Progenitor cell of endocrine pancreas (in vitro differentiated cells): ENCODE measurements at regions not wholly inside any gene's neighbourhood (a gene's known extent, or its start where the extent isn't known, plus 50 kb on each side); places are given as distances from the start of the nearest gene placed in this dataset.

Experiments used
- DNase-seq: peaks from one replicate; pipeline ENCODE4 v3.0.0; 2021; ENCODE audit warnings: low spot score; ENCODE audit not compliant: unreplicated experiment
- H3K27ac Mint-ChIP-seq: 2 replicates; pipeline ENCODE4 v1.8.0; 2021; ENCODE audit warnings: mild to moderate bottlenecking, moderate library complexity, mixed read lengths
- H3K27me3 Mint-ChIP-seq: 2 replicates; pipeline ENCODE4 v1.8.0; 2021; ENCODE audit warnings: mixed read lengths
- H3K36me3 Mint-ChIP-seq: 2 replicates; pipeline ENCODE4 v1.8.0; 2022; ENCODE audit warnings: mixed read lengths; ENCODE audit not compliant: insufficient read depth
- H3K4me1 Mint-ChIP-seq: 2 replicates; pipeline ENCODE4 v1.8.0; 2021; ENCODE audit warnings: low read depth, mixed read lengths
- H3K4me3 Mint-ChIP-seq: 2 replicates; pipeline ENCODE4 v1.8.0; 2021; ENCODE audit warnings: low read depth, mild to moderate bottlenecking, moderate library complexity, mixed read lengths
- H3K9me3 Mint-ChIP-seq: 2 replicates; pipeline ENCODE4 v1.8.0; 2021; ENCODE audit warnings: low read depth, mixed read lengths
- TF ChIP-seq, protein P1 (sequence below): fragments of 200-600 bp; sonication (generic); IDR thresholded peaks from one replicate; pipeline ENCODE4 v1.5.0; 2021; ENCODE audit warnings: antibody characterized with exemption, mild to moderate bottlenecking; ENCODE audit not compliant: unreplicated experiment

GRCh38 chr12:114226241-114226928, 179.6 kb downstream of the TBX5 start:
- peaks cover 36% of the 10 kb centered on the region for H3K27me3 Mint-ChIP-seq
- DNase-seq: no peak

GRCh38 chr12:114221957-114222630, 183.8 kb downstream of the TBX5 start:
- Mint-ChIP-seq H3K27me3 (peaks cover 36% of the 10 kb centered on the region), H3K27ac (no peak overlapping the region), H3K4me3 (no peak overlapping the region)

More at GRCh38 chr12:114226241-114226928, 179.6 kb downstream of the TBX5 start:
- Mint-ChIP-seq H3K27ac (no peak overlapping the region), H3K9me3 (no peaks in the 10 kb centered on the region), H3K36me3 (no peaks in the 10 kb centered on the region), H3K4me3 (no peak overlapping the region), H3K4me1 (peaks cover 10% of the 10 kb centered on the region)
- TF ChIP-seq, protein P1, sequence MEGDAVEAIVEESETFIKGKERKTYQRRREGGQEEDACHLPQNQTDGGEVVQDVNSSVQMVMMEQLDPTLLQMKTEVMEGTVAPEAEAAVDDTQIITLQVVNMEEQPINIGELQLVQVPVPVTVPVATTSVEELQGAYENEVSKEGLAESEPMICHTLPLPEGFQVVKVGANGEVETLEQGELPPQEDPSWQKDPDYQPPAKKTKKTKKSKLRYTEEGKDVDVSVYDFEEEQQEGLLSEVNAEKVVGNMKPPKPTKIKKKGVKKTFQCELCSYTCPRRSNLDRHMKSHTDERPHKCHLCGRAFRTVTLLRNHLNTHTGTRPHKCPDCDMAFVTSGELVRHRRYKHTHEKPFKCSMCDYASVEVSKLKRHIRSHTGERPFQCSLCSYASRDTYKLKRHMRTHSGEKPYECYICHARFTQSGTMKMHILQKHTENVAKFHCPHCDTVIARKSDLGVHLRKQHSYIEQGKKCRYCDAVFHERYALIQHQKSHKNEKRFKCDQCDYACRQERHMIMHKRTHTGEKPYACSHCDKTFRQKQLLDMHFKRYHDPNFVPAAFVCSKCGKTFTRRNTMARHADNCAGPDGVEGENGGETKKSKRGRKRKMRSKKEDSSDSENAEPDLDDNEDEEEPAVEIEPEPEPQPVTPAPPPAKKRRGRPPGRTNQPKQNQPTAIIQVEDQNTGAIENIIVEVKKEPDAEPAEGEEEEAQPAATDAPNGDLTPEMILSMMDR: no peak

GRCh38 chr12:114221136-114221833, 184.7 kb downstream of the TBX5 start:
- Mint-ChIP-seq H3K36me3 (no peaks in the 10 kb centered on the region), H3K4me1 (peaks cover 7% of the 10 kb centered on the region), H3K27ac (no peak overlapping the region), H3K9me3 (peaks cover 3% of the 10 kb centered on the region), H3K27me3 (peaks cover 38% of the 10 kb centered on the region), H3K4me3 (no peak overlapping the region)
- TF ChIP-seq, protein P1: no peak
- DNase-seq: no peak

More at GRCh38 chr12:114221957-114222630, 183.8 kb downstream of the TBX5 start:
- TF ChIP-seq, protein P1: no peak
- Mint-ChIP-seq H3K4me1 (peaks cover 7% of the 10 kb centered on the region), H3K9me3 (peaks cover 3% of the 10 kb centered on the region), H3K36me3 (no peaks in the 10 kb centered on the region)
- DNase-seq: no peak

DNA sequence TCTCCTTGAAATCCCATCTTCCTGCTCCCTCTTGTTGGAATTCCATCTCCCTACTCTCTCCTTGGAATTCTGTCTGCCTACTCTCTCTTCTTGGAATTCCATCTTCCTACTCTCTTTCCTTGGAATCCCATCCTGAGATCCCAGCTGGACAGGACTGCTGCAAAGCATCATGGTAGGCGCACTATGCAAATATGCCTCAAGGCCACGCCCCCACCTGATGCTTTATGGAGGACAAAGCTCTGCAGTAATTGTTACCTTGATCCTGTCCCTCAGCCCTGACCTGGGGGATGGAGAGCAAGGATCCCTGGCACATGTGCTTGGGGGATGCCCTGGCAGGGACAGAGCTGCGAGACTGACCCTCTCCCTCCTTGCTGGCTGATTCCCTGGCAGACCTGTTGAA, 185.6 kb downstream of the TBX5 start:
- Mint-ChIP-seq H3K27me3 (peaks cover 36% of the 10 kb centered on the region), H3K9me3 (peaks cover 3% of the 10 kb centered on the region), H3K27ac (no peak overlapping the region), H3K36me3 (no peaks in the 10 kb centered on the region), H3K4me1 (peaks cover 7% of the 10 kb centered on the region), H3K4me3 (no peak overlapping the region)
- DNase-seq: no peak
- TF ChIP-seq, protein P1: no peak

DNA sequence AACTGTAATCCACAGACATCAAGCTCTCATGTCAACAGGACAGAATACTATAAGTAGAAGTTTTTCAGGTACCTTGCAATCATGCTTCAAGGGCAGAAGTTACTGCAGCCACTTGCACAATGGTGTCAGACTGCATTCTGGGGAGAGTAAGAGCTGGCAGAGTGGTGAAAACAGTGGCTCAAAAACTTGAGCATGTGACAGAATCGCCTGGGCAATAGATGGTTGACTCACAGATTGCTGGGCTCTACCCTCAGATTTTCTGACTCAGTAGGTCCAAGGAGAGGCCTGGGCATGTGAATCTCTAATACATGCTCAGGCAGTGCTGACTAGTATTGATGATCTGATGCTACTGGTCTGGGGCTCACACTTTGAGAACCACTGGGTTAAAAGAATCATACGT, 187.8 kb downstream of the TBX5 start:
- no peak overlapping the region for H3K4me3 Mint-ChIP-seq
- H3K36me3 Mint-ChIP-seq: no peaks in the 10 kb centered on the region
- peaks cover 29% of the 10 kb centered on the region for H3K27me3 Mint-ChIP-seq
- no peak for DNase-seq
- H3K9me3 Mint-ChIP-seq: peaks cover 3% of the 10 kb centered on the region
- H3K4me1 Mint-ChIP-seq: peaks cover 5% of the 10 kb centered on the region
- TF ChIP-seq, protein P1: no peak
- no peak overlapping the region for H3K27ac Mint-ChIP-seq
